WTC11 (cell line): ENCODE measurements at regions not wholly inside any gene's neighbourhood (a gene's known extent, or its start where the extent isn't known, plus 50 kb on each side); places are given as distances from the start of the nearest gene placed in this dataset.

Experiments used
- ATF3 ChIP-seq: sonication (generic); formaldehyde crosslinking; conservative IDR thresholded peaks from 2 replicates; pipeline ENCODE4 v1.8.1; 2022; ENCODE audit warnings: mild to moderate bottlenecking, missing genetic modification reagents
- CREB1 ChIP-seq: sonication (generic); formaldehyde crosslinking; IDR thresholded peaks from 2 replicates; pipeline ENCODE4 v1.8.0; 2023; ENCODE audit warnings: mild to moderate bottlenecking, missing genetic modification reagents
- CTCF ChIP-seq: fragments of 200-600 bp; IDR thresholded peaks from 2 replicates; pipeline ENCODE4 v1.8.0; 2022; ENCODE audit warnings: antibody characterized with exemption
- ETV6 ChIP-seq: sonication (generic); formaldehyde crosslinking; IDR thresholded peaks from 2 replicates; pipeline ENCODE4 v1.8.1; 2022; ENCODE audit warnings: mild to moderate bottlenecking, missing genetic modification reagents
- FOXP1 ChIP-seq: sonication (generic); formaldehyde crosslinking; IDR thresholded peaks from 2 replicates; pipeline ENCODE4 v1.8.0; 2022; ENCODE audit warnings: missing genetic modification reagents, mild to moderate bottlenecking, moderate library complexity, borderline replicate concordance
- FOXP4 ChIP-seq: sonication (generic); formaldehyde crosslinking; IDR thresholded peaks from 2 replicates; pipeline ENCODE4 v1.8.0; 2022; ENCODE audit warnings: mild to moderate bottlenecking, missing genetic modification reagents
- GABPB1 ChIP-seq: sonication (generic); formaldehyde crosslinking; IDR thresholded peaks from 2 replicates; pipeline ENCODE4 v1.8.1; 2023; ENCODE audit warnings: mild to moderate bottlenecking, missing genetic modification reagents
- MAX ChIP-seq: sonication (generic); formaldehyde crosslinking; IDR thresholded peaks from 2 replicates; pipeline ENCODE4 v1.8.0; 2022; ENCODE audit warnings: mild to moderate bottlenecking, missing genetic modification reagents
- PRDM15 ChIP-seq: sonication (generic); formaldehyde crosslinking; IDR thresholded peaks from 2 replicates; pipeline ENCODE4 v1.8.0; 2022; ENCODE audit warnings: missing genetic modification reagents
- PREB ChIP-seq: sonication (generic); formaldehyde crosslinking; IDR thresholded peaks from 2 replicates; pipeline ENCODE4 v1.8.1; 2022; ENCODE audit warnings: mild to moderate bottlenecking, missing genetic modification reagents, moderate library complexity, borderline replicate concordance
- SP1 ChIP-seq: sonication (generic); formaldehyde crosslinking; conservative IDR thresholded peaks from 2 replicates; pipeline ENCODE4 v1.8.1; 2022; ENCODE audit warnings: missing genetic modification reagents
- STAT6 ChIP-seq: sonication (generic); formaldehyde crosslinking; conservative IDR thresholded peaks from 2 replicates; pipeline ENCODE4 v1.8.1; 2023; ENCODE audit warnings: mild to moderate bottlenecking, low read depth, missing genetic modification reagents, moderate library complexity

- TF ChIP-seq FOXP1 (CRISPR knock-in tag) (no peak), SP1 (CRISPR knock-in tag) (no peak), MAX (CRISPR knock-in tag) (no peak), CTCF (no peak), PRDM15 (CRISPR knock-in tag) (no peak), PREB (CRISPR knock-in tag) (no peak), ETV6 (CRISPR knock-in tag) (no peak), CREB1 (CRISPR knock-in tag) (no peak), ATF3 (CRISPR knock-in tag) (no peak), GABPB1 (no peak), STAT6 (CRISPR knock-in tag) (no peak), FOXP4 (CRISPR knock-in tag) (no peak)
Observed at GRCh38 chr7:41294556-41295454, 408.1 kb downstream of the INHBA start.
